GM13977 (cell line): ENCODE measurements at regions not wholly inside any gene's neighbourhood (a gene's known extent, or its start where the extent isn't known, plus 50 kb on each side); places are given as distances from the start of the nearest gene placed in this dataset.
"Not testable (repeated sequence)": the region's sequence is repeated elsewhere in the genome, so short reads cannot be mapped to it uniquely, and the experiment has no call there.

Experiments used
- DNase-seq: peaks from one replicate; pipeline ENCODE4 v3.0.0; 2012; ENCODE audit warnings: low spot score
- CTCF ChIP-seq: IDR thresholded peaks from 2 replicates; pipeline ENCODE4 v1.5.1; 2012; ENCODE audit warnings: mild to moderate bottlenecking, control low read depth; ENCODE audit not compliant: insufficient read depth; ENCODE audit errors: extremely low read depth, missing control alignments
- in situ Hi-C: fragments of 300-500 bp; cut with MboI; formaldehyde crosslinking; loops from one replicate; pipeline ENCODE4 v1.12.0; 2022; ENCODE audit warnings: low sequenced_read_pairs, low pct_unique_long_range_greater_than_20kb, mixed read lengths, inconsistent platforms; ENCODE audit not compliant: unreplicated experiment

GRCh38 chr2:16235747-16236146 lies 295.4 kb downstream of the MYCN start:
- in situ Hi-C loops: no loop called here
- no peak for DNase-seq

GRCh38 chr2:16235291-16235690 lies 294.9 kb downstream of the MYCN start:
- in situ Hi-C loops, DNase-seq: not testable (repeated sequence)

More at GRCh38 chr2:16235747-16236146, 295.4 kb downstream of the MYCN start:
- TF ChIP-seq CTCF: no peak

- no peak for TF ChIP-seq CTCF
- in situ Hi-C loops: no loop called here
- no peak for DNase-seq
Observed at GRCh38 chr2:16228951-16229350, 288.6 kb downstream of the MYCN start.

DNA sequence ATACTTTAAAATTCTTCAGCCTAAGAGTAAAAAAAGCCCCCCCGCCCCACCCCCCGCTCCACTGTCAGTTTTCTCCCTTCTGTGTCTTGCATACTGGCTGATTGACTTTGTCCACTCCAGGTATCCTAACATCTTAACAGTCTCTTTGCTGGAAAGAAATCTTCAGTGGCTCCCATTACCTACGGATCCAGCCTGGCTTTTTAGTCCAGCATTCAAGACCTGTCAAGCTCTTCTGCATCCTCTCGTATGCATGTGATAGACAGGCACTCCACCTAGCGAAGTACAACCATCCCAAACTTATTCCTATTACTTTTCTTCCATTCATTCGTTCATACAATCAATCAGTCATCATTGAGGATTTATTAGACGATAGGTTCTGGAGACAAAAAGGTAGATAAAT lies 288.1 kb downstream of the MYCN start:
- in situ Hi-C loops: no loop called here
- TF ChIP-seq CTCF: no peak
- DNase-seq: no peak

GRCh38 chr2:16227811-16228462 lies 287.6 kb downstream of the MYCN start:
- in situ Hi-C loops: no loop called here
- TF ChIP-seq CTCF: no peak
- DNase-seq: no peak

DNA sequence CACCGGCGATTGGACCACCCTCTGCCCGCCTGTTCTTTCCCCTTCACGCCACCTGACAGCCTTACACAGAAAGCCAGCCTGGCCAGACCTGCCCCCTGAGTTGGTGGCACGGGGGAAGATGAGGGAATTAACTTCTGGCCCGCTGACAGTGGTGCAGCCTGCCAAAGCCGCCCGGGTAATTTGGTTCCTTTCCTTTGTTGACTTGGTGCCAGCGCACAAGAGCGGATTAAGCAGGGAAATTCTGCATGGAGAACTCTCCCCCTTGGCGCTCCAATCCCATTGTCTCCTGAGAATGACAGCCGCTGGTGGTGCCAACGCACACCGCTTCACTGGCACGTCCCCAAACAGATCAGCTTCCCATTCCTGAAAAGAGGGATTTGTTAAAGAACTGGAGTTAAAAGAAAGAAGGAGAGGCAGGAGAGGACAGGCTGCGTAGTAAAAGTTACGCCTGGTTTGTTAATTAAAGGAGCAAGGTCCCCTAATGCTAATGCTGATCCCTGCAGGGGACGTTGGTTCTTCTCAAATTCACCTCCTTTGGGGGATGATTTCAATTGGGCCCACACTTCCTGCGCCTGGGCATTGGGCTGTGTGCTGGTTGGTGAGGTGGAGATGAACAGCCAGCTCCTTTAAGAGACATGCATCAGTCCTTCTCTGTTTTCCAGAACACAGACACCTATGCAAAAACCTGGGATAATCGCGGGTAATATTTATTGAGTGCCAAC lies 286.8 kb downstream of the MYCN start:
- in situ Hi-C loops: no loop called here
- no peak for DNase-seq

More for the DNA sequence above, 286.8 kb downstream of the MYCN start:
- no peak for TF ChIP-seq CTCF
